HUDEP-2 (cell line): ENCODE measurements at regions not wholly inside any gene's neighbourhood (a gene's known extent, or its start where the extent isn't known, plus 50 kb on each side); places are given as distances from the start of the nearest gene placed in this dataset.

ENCODE experiments used
- DNase-seq, 76 experiments: peaks; one replicate each; lab custom pipeline; 2025; ENCODE audit not compliant: unreplicated experiment in 76 of 76; lab: John Stamatoyannopoulos, UW

DNA sequence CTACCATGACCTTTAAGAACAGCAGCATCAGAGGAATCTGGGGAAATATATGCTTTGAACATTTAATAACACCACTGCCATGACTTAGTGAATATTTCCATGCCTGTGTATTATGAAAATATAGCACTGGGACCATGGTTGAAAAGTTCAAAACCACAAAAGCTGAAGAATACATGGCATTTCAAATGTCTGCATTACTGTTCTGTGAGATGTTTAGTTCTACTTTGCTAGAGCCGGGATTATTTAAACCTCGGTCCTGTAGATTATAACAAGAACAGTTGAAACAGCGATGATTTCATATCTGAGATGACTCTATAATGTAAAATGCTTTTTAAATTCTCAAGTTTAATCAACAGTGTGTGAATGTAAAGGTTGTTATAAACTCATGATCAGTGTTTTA is 126.7 kb upstream of the AGA start:
- DNase-seq, result no peak

DNA sequence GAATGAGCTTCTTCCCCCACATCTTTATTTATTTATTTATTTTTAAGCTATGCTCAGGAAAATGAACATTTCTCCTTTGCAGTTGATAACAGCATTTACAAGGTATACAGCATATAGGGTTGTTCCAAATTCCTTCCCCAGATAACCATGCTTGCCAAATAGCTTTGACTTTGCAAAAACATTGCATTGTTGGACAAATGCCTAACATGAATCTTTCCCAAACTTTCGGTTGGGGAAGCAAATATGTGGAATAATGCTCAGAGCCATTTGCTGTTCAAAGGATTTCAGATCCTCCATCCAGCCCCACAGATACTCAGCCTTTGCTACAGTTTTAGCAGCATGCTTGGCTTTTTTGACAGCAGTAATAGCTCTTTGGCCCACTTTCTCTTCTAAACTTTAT is 127.2 kb upstream of the AGA start:
- no peak for DNase-seq

DNA sequence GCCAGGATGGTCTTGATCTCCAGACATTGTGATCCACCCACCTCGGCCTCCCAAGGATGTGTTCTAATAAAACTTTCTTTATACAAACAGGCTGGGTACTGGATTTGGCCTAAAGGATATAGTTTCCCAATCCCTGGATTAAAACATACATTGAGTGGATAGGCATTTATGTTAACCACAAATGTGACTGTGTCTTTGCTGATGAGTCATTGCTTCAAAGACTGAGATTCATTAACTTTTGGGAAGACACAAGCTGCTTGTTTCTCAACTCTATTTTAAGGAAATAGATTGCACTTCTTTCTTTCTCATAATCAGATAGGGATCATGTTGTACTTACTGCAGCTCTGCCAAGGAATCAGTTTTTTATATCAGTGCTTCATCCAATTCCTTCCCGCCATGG is 131.3 kb upstream of the AGA start:
- DNase-seq, result no peak

DNA sequence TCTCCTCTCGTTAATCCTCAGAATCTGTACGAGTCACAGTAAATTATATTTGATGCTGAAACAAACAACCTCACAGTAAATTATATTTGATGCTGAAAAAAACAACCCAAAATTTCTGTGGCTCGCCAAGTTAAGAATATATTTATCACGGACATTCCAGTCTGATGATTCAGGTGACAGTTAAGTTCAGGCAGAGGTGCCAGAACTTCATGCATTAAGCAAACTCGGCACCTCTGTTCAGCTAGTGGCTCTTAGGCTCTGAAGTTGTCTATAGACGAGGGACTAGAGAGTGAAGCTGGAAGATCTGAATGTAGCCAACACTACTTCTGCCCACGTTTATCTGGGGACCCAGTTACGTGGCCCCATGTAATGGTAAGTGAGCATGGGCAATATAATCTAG is 132.2 kb upstream of the AGA start:
- no peak for DNase-seq

DNA sequence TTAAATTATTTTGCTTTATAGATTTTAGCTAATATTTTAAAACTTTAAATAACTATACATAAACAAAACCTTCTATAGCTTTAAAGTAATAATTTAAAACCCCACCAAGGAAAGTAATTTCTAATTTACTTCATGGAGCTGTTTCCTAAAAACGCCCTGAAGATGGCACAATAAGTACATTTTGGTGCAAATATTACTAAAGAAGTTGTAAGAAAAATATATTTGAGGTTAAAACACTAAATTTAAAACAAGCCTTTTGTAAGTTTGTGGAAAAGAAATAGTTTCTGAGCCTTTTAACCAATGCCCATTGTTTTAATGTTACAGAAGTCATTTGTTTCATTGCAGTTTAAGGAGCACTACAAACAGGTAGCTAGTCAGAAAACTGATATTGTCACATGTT is 137.4 kb upstream of the AGA start:
- no peak for DNase-seq

DNA sequence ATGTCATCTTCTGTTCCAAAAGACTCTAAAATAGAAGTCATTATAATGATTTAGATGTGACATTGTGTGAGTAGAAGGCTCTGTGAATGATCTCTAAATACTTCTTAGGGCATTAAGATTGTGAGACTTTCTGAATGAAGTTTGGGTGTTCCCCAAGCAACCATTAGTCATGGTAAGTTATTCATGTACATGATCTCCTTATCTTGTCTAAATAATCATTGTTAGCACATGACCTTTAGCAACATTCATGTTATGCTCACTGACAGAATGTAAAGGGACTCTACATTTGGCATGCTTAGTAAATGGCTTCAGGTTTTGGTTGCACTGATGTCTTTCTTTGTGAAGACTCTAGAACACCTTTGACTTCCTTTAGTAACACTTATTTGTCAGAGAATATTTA is 140.8 kb upstream of the AGA start:
- no peak for DNase-seq

DNA sequence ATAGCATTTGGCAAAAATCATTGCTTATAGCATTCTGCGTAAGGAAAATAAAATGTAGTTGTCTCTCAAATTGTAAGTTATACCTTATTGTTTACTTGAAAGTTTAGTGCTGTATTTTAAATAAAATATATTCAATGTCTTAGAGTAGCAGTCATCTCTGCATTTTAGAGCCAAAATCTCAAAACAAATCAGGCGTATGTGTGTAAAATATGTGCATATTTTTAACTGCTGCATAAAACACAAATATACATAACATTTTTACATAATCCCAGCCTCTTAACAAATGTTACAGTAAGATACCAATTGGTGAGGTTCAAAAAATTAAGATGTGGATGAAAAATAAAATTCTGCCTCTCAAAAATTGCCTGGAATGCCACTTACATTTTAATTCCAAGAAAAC is 145.8 kb upstream of the AGA start:
- DNase-seq, result no peak

DNA sequence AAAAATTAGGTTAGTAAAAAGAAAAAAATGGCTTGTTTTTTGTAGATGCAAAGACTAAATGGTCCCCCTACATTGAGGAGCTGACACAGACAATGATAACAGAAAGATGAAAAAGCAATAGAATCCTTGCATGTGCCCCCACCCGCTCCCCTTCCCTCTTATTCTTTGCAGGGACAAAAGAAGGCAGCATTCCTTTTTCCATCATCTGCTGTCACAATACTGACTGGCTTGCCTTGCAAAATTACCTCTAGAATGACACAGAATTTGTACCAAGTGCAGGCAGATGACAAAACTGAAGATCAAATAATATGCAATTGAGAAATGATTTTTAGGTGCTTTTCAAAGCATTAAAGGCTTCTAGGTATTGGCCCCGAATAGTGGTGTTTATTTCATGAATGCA is 153.1 kb upstream of the AGA start:
- no peak for DNase-seq

DNA sequence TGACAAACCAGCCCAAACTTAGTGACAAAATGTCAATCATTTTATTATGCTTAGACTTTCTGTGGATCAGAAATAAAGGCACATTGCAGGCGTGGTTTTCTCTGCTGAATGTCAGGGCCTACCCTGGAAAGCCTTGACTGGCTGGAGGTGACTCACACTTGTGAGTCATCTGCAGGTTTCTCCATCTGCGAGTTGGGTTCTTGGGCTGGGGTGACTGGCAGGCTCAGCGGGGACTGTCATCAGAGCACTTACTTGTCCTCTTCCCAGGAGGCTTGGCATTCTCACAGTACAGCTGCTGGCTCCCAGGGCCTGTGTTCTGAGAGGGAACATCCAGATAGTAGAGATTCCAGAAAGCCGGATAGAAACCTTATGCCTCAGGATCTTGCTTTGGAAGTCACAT is 153.8 kb upstream of the AGA start:
- peak in 3 of 76 experiments; percentile 0 to 2 (median 1) for DNase-seq

DNA sequence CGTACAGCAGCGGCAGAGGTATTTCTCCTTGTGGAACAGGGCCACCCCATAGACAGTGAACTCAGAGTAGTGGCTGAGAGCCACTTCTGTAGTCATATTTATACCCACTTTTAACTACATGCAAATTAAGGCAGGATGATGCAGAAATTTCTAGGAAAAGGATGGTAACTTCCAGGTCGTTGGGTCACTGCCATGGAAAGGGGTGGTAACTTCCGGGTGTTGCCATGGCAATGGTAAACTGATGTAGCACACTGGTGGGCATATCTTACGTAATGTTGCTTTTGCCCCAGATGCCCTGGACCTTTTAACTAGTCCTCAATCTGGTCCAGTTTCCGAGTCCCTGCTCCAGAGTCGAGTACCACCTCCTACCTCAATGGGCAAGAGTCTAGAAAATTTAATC is 154.8 kb upstream of the AGA start:
- no peak for DNase-seq

DNA sequence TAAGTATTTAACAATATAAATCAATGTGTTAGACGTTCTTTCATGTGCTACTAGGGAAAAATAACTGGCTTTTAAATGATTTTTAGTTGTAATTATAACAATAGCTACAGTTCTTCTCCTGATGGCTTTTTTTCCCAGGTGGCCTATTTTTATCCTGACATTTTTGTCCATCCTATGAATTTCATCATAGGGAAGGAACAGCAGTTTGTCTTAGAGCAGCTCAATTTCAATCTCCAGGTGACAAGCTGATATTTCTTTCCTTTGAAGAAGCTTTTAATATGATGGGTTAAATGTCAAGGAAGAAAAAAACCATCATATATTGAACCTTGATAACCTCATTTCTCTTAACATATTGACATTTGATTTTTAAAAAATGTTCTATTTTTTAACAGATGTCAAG is 163.0 kb upstream of the AGA start:
- DNase-seq, result no peak

DNA sequence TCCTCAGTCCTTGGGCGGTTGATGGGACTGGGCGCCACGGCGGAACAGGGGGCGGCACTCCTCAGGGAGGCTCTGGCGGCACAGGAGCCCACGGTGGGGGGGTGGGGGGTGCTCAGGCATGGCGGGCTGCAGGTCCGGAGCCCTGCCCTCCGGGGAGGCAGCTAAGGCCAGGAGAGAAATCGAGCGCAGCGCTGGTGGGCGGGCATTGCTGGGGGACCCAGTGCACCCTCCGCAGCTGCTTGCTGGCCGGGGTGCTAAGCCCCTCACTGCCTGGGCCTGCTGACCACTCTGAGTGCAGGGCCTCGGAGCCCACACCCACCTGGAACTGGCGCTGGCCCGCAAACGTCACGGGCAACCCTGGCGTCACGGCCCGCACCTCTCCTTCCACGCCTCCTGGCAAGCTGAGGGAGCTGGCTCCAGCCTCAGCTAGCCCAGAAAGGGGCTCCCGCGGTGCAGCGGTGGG is 164.9 kb upstream of the AGA start:
- no peak for DNase-seq

DNA sequence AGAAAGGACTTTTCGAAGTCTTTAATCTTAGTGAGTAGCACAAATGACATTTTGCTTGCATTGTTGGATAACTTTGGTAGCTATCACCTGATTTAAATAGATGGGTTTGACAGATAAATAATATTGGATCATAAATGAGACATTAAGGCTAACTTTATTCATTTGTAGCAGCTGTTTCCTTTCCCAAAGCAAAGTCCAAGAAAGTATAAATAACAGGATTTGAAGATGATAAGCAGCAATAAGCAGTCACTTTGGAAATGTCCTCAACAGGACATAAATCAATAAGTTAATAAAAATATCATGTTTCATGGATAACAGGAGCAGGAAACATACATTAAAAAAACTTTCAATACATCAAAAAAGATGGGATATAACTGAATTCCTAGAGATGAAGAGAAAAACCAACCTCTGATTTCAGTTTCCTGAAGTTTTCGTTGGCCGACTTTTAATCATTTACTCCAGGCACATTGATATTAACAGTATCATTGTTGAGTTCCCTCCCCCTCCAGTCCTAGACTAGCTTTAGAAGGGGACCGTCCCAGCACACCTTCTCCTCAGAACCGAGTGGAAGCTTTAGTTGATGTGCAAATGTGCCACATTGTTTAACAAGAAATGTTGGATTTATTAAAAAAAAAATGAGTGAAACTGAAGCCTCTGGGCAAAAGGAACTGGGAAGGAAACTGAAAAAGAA is 169.9 kb upstream of the AGA start:
- DNase-seq, result no peak

DNA sequence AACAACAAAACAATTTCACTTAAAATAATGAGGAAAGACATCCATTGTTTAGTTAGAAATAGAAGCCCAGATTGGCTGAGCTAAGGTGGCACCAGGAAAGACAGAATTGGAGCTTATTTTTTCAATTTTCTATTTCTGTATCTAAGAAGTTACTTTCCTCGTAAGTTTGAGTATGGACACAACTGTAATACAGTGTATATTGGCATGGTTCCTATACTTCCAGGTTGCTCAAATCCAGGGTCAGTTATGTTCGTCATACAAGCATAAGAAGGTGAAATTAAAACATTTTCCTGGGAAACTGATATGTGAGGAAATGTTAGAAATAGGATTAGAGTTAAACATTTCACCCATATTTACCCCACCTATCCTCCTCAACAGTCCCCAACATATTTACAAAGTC is 170.4 kb upstream of the AGA start:
- no peak for DNase-seq

DNA sequence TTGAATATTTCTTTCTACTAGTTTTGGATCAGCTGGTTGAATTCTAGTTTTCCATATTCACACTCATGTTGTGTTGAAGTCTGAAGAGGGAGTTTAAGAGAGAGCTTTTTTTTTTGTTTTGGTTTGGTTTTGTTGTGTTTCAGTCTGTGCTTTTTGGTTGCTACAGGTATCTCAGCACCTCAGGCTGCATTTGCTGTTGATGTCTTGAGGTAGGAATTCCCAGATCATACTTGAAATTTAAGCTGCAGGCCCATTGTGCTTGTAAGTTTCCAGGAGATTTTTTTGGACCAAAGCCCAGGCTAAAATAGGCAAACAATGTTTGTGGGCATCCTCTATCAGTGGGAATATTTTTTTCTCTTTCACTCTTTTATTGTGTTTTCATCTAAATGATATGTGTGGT is 190.2 kb upstream of the AGA start:
- no peak for DNase-seq

DNA sequence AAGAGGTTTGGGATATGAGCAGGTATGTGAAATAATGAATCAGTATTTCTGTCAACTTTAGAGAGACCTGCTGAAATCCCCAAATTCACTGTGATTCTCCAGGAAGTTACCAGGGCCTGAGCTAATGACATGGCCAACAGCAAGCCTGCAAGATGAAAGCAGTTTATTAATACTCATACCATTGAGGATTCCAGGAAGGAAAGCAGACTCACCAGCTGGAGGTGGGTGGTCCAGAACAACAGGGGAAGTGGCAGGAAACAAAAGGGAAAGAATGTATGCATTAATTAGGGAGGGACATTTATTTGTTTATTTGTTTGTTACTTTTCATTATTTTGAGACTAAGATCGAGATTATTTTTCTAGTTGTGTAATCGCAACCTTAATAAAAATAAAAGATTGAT is 196.6 kb upstream of the AGA start:
- no peak for DNase-seq

DNA sequence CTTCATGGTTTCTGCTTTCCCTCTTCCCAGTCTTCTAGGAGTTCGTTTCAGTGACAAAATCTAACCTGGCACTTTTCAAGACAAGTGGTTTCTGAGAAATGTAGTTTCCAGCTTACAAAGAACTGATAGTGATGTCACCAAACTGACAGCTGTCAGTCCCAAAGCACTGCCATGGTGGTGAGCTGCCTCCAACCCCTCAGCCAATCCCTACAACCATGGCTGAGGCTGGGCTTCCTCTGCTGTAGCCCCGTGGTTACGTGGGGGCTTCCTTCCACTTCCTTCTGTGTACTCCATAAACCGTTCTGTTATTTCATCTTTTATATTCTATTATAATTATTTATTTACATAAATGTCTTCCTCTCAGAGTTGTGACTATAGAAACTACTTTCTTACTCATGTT is 198.6 kb upstream of the AGA start:
- no peak for DNase-seq

DNA sequence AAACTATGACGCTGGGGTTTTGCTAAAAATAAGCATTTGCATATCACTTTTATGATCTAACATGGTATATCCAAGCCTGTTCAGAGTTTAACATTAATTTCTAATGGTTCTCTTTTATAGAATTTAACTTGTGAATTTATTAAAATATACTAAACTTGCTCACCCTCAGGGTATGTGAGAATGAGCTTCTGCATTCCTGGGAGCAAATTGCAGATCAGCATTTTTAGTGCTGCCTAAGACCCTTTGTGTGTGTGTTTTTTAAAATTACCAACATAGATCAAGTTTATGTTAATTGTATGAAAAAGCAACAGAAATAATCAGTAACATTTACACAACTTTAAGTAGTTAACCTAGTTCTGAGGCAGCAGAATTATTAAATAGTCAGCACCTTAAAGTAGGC is 218.0 kb upstream of the AGA start:
- no peak for DNase-seq

DNA sequence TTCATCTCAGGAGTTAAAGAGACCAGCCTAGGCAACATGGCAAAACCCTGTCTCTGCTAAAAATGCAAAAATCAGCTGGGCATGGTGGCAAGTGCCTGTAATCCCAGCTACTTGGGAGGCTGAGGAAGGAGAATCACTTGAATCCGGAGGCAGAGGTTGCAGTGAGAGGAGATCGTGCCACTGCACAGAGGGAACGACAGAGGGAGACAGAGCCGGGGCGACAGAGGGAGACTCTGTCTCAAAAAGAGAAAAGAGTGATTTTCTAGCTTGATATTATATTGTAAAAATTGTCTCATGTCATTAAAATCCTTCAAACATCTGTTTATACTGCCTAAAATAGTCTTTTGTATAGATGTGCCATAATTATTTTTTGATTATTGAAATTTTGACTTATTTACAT is 225.4 kb upstream of the AGA start:
- peak in 1 of 76 experiments; percentile 20 for DNase-seq

DNA sequence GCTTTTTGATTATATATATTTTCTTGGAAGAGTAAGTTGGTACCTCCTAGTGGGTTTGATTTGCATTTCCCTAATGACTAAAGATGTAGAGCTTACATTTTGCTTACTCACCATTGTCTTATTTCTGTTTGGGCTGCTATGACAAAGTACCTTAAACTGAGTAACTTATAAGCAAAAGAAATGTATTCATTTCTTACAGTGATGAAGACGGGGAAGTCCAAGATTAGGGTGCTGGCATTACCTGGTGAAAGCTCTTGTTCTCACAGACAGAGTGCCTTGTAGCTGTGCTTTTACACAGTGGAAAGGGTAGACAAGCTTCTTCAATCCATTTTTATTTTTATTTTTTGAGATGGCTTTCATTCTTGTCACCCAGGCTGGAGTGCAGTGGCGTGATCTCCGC is 229.2 kb upstream of the AGA start:
- DNase-seq, result no peak

DNA sequence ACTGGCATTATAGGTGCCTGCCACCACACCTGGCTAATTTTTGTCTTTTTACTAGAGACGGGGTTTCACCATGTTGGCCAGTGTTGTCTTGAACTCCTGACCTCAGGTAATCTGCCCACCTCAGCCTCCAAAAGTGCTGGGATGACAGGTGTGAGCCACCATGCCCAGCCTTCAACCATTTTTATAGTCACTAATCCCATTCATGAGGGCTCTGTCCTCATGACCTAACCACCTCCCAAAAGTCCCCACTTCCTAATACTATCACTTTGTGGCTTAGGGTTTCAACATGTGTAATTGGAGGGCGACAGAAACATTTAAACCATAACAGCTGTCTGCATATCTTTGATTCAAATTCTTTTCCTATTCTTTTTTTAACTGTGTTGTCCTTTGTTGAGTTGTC is 229.6 kb upstream of the AGA start:
- no peak for DNase-seq

DNA sequence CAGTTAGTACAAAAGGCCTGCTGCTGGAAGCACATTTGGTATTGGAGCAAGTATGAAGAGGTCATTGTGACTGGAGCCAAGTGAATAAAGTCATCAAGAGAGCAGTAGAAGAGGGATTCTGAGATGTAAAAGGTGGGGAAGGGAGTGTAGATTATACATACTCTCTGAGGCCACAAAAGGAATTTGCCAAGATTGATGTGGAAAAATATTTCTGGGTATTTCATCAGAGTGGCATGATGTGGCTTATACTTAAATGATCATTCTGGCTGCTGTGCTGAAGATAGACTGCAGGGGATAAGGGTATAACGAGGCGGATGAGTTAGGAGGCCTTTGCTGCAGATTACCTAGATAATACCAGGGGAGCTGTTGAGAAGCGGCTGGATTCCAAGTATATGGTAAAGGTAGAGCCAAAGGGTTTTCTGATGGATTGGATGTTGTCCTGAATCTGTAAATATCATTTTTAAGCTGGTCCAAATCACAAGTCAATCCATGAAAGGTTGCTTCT is 231.8 kb upstream of the AGA start:
- no peak for DNase-seq

DNA sequence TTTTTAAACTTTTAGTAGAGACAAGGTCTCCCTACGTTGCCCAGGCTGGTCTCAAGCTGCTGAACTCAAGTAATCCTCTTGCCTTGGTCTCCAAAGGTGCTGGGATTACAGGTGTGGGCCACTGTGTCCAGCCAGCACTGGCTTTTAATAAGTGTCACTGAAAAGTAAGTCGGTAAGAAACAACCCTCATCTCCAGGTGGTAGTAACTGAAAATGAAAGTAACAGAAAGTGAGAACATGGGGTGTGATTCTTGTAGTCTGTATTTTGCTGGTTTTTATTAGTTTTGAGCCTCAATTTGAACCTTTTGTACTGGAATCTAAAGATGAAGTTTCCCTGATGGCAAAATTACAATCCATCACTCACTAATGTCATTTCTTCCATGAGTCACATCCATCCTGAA is 238.1 kb upstream of the AGA start:
- DNase-seq, result no peak
